ENCODE measurements at regions not wholly inside any gene's neighbourhood (a gene's known extent, or its start where the extent isn't known, plus 50 kb on each side); places are given as distances from the start of the nearest gene placed in this dataset.

- TF ChIP-seq, protein P1, sequence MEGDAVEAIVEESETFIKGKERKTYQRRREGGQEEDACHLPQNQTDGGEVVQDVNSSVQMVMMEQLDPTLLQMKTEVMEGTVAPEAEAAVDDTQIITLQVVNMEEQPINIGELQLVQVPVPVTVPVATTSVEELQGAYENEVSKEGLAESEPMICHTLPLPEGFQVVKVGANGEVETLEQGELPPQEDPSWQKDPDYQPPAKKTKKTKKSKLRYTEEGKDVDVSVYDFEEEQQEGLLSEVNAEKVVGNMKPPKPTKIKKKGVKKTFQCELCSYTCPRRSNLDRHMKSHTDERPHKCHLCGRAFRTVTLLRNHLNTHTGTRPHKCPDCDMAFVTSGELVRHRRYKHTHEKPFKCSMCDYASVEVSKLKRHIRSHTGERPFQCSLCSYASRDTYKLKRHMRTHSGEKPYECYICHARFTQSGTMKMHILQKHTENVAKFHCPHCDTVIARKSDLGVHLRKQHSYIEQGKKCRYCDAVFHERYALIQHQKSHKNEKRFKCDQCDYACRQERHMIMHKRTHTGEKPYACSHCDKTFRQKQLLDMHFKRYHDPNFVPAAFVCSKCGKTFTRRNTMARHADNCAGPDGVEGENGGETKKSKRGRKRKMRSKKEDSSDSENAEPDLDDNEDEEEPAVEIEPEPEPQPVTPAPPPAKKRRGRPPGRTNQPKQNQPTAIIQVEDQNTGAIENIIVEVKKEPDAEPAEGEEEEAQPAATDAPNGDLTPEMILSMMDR (conservative IDR thresholded peaks at IDR 0.05; ENCODE audit: low read length), result no peak
- no peak for DNase-seq (ENCODE audit: low read depth)
- H3K4me3 ChIP-seq (ENCODE audit: low read length), result no peak overlapping the region
These were observed 251.2 kb upstream of the RAB6C start for GRCh38 chr2:129728035-129728972.

DNA sequence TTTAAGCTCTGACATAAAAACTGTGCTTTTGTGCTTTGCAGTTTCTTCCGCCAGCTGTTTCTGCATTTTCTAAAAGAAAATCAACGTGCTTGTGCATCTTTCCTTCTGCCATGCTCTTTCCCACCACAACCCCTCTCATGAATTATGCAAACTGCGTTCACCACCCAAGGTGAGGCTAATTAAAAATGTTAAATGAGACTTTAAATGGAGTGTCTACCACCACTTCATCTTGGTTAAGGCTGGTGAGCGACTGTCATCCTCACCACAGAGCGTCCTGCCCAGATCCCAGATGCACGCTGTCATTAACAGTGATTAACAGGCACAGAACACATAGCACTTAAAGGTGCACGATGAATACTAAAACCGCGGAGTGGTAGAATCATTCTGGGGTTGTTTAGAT lies 250.5 kb upstream of the RAB6C start:
- no peak overlapping the region for H3K4me3 ChIP-seq (ENCODE audit: low read length)
- DNase-seq (ENCODE audit: low read depth), result no peak
- TF ChIP-seq, protein P1 (conservative IDR thresholded peaks at IDR 0.05; ENCODE audit: low read length), result no peak

DNA sequence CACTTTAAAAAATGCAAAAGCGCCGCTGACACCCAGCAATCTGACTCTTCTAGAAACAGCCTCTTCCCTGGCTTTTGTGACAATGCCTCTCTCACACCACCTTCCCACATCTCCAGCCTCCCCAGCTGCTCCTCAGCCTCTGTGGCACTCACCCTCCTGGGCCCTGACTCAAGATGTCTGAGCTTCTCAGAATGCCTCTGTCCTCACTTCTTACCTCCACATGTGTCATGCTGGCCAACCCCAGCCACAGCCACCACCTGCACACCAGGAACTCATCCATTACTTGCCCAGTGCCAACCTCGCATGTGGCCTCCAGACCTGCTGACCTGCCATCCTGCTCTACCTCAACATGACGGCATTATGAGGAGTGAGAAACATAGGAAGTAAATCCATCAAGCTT lies 249.8 kb upstream of the RAB6C start:
- DNase-seq (ENCODE audit: low read depth), result no peak
- TF ChIP-seq, protein P1 (conservative IDR thresholded peaks at IDR 0.05; ENCODE audit: low read length), result no peak
- no peak overlapping the region for H3K4me3 ChIP-seq (ENCODE audit: low read length)

DNA sequence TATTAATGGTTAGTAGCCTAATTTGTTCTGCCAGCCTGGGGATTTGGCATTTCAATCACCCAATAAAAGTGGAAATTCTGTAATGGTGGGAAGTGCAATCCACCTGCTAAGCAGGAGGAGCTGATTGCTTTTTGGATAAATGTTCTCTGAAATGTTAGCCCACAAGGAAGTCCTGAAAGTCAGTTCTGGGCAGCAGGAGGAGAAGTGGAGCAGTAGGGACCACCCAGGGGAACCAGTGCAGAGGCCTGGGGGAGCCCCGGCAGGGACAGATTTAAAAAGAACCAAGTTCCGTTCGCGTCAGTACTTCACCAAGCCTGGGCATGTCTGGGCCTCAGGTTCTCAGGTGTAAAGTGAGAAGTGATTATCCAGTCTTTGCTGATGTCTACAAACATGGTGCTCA lies 248.5 kb upstream of the RAB6C start:
- H3K4me3 ChIP-seq (ENCODE audit: low read length), result no peak overlapping the region
- no peak for DNase-seq (ENCODE audit: low read depth)
- TF ChIP-seq, protein P1 (conservative IDR thresholded peaks at IDR 0.05; ENCODE audit: low read length), result no peak

DNA sequence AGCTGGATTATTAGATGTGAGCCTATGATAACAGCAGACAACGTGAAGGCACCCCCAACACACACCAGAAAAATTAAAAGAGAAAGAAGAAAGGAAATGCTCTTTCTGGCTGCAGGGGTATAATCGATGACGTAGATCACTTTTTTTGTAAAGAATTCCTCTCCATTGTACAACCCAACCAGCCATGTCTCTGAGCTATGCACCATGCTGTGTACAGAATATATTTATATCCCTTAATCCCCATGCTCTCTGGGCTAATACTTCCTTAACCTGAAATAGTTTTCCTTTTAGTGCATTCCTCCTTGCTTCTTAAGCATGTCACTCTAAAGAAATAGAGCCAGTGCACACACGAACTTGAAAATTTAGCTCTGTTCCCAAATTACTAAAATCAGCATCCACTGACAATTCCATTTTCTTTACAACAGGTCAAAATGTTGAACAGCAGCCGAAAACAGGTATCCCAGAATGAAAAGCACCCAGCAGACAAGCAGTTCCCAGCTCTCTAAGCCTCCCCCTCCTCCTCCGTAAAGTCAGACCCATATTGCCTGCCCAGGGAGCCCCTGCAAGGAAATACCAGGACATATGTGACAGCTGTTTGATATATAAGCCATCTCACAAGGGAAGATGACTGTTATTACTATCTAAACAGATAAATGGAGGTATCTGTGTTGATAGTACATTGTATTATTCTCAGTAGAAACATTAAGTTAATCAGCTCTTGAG lies 247.4 kb upstream of the RAB6C start:
- TF ChIP-seq, protein P1 (conservative IDR thresholded peaks at IDR 0.05; ENCODE audit: low read length), result no peak
- DNase-seq (ENCODE audit: low read depth), result no peak
- no peak overlapping the region for H3K4me3 ChIP-seq (ENCODE audit: low read length)

GRCh38 chr2:129732630-129733026 lies 246.8 kb upstream of the RAB6C start:
- no peak overlapping the region for H3K4me3 ChIP-seq (ENCODE audit: low read length)
- no peak for DNase-seq (ENCODE audit: low read depth)
- TF ChIP-seq, protein P1 (conservative IDR thresholded peaks at IDR 0.05; ENCODE audit: low read length), result no peak

Data from AG10803 (cell line).